Skin epidermis (tissue), 12 donors: ENCODE measurements at regions not wholly inside any gene's neighbourhood (a gene's known extent, or its start where the extent isn't known, plus 50 kb on each side); places are given as distances from the start of the nearest gene placed in this dataset.
A peak's percentile ranks its signal among the peaks of the same experiment; 100 is the strongest.

Experiments
- H3K27ac ChIP-seq, 21 experiments: fragments of 200-600 bp; sonication (generic) in 11 of 21; one replicate each; pipeline ENCODE4 v1.5.0; 2020; ENCODE audit warnings: mild to moderate bottlenecking in 3 of 21, inconsistent platforms in 2 of 21, moderate library complexity in 2 of 21
- H3K4me3 ChIP-seq, 7 experiments: fragments of 200-600 bp; sonication (generic) in 2 of 7; one replicate each; pipeline ENCODE4 v1.5.0; 2020; ENCODE audit warnings: inconsistent platforms in 2 of 7, mild to moderate bottlenecking in 2 of 7, moderate library complexity in 1 of 7

DNA sequence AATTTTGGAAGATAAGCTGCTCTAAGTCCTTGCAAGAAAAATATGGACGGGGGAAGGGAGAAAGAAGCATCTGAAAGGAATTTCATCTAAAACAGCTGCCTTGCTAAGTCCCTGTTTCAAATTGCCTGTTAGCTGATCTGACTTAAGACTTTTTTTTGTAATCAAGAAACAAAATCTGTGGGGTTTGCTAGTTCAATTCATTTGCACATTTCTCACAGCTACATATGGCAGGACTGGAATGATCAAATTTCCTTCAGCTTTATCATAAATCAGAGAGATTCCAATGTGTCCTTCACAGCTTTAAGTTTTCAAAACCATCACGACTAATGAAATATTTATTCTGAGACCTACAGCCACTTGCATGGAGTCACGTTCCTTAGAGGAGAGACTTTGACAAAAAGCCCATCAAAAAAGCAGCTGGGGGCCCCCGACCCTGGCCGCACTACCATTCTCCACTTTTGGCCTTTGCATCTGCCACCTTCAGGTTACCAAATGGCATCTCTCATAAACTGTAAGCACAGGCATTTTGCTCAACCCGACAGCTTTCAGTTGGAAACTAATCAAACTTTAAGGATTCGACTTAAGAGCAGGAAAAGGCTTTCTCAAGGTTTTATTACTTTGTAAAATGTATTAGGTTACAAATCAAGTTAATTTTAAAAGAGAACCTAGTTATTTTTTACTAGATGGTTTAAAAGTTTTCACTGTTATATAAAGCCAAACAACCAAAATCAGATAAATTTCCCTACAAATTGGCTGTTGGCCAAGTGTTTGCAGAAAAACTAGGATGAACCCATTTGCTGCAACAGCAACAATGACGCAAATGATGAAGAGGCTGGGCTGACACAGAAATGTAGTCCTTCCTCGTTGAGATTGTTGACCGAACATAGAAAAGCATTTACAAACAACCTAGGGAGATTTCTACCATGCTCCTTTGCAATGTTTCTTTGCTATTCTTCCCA, 100.4 kb upstream of the RND3 start:
- H3K27ac ChIP-seq, result peak overlapping the region in 4 of 21 experiments; percentile 5 to 73 (median 13)
- no peak overlapping the region for H3K4me3 ChIP-seq

DNA sequence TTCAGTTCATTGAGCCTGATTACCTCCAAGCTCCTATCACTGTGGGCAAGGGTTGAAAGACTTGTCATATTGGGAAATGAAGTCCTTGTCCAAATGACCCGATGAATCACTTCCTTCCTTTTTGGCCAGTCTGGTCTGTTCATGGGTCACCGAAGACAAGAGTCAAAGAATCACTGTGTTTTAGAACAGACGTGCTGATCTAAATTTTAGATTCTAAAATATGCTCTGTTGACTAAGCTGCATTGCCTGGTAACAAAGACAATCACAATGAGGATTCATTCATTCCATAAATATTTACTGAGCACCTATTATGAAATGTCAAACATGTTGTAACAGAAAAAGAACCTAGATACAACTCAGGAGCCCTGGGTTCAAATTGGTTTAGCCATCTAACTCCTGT, 99.4 kb upstream of the RND3 start:
- Histone ChIP-seq H3K4me3 (no peak overlapping the region), H3K27ac (peak overlapping the region in 2 of 21 experiments; percentile 5 to 73)

DNA sequence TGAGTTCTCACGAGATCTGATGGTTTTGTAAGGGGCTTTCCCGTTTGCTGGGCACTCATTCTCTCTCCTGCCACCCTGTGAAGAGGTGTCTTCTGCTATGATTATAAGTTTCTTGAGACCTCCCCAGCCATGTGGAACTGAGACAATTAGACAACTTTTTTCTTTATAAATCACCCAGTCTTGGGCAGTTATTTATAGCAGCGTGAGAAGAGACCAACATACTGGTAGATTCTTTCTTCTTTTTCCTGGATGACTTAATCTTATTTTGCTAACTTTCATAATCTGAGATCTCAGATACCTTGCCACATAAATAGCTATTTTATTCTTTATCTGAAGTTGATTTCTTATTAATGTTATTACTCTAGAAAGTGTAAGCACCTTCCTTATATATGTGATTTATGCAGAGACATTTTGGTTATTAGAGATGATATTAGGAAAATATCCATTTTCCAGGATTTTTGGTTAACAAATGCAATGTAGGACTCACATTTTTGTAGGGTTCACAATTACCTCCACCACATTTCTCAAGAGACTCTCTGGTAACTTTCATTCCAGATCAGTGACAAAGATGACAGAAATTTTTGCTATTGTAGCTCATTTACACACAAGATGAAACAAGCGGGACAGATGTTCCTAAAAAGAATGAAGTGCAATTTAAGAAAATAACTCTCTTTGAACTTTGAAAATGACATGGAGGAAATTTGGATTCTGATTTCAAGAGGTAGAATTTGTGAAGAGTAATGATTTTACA, 97.9 kb upstream of the RND3 start:
- no peak overlapping the region for H3K4me3 ChIP-seq
- no peak overlapping the region for H3K27ac ChIP-seq

DNA sequence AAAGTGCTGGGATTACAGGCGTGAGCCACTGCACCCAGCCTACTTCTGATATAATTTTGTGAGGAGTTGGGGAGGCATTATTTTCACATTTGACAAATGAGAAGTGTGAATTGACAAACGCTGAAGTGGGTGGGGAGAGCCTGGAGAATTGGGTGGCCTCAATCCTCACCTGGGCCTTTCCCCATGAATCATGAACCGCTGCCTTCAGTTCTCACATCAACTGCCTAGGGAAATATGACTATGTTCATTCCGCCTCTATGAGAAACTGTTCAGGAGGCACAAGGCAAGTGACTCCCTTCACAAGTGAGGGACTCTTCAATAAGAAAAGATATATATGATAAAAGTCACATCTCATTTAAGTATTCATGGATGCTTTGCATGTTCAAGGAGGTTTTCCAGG, 96.6 kb upstream of the RND3 start:
- no peak overlapping the region for H3K27ac ChIP-seq
- no peak overlapping the region for H3K4me3 ChIP-seq

DNA sequence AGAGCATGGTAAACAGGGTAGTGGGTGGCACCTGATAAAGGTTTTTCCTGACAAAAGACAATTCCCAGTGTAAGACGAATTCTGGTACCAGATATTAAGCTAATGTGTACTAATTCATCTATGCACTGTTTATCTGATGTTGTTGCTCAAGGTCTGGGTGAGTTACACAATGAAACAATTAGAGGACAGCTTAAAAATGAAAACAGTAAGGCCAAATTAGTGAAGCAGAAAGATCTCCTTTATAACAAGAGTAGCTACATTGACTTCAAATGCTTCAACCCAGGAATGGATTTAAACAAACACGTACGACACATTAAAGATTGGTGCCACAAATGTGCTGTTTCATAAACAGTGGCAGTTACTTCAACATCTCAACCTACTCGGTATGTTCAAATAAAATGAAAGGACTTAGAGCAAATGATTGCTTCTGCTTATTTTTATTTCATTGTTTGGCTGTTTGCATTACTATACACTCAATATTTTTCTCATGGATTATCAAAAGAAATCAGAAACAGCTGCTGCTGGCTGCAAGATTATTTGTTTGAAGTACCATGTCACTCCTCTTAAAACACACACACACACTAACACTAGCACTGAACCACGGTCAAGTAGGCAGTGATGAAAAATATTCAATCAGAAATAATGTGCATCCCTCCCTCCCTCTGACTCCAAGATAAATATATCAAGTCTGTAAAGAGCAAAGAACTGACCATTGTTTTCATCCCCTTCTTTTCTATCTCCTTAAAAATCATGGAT, 94.4 kb upstream of the RND3 start:
- no peak overlapping the region for H3K4me3 ChIP-seq
- peak overlapping the region in 1 of 21 experiments; percentile 36 for H3K27ac ChIP-seq

- H3K4me3 ChIP-seq, result no peak overlapping the region
These were observed 91.0 kb upstream of the RND3 start for GRCh38 chr2:150578481-150578880.

DNA sequence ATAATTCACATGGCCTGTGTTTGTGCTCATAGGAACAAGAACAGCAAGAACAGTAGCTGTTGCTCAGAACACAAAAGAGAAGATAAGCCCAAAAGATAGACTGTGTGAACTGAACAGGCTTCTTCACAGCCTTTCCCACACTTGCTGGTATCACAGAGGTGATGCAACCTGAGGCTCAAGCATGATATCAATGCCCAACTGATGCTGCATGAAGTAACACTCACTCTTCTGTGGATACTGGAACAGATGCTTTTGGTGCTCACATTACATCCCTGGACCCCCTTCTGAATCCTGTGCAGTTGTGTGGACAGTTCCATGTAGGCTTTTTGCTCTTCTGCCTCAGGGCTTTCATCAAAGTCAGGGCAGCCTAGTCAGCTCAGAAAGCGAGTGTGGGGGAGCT, 88.4 kb upstream of the RND3 start:
- Histone ChIP-seq H3K27ac (no peak overlapping the region), H3K4me3 (no peak overlapping the region)

More at GRCh38 chr2:150578481-150578880, 91.0 kb upstream of the RND3 start:
- H3K27ac ChIP-seq, result no peak overlapping the region

GRCh38 chr2:150572961-150573395, 85.5 kb upstream of the RND3 start:
- Histone ChIP-seq H3K4me3 (no peak overlapping the region), H3K27ac (peak overlapping the region in 1 of 21 experiments; percentile 20)

DNA sequence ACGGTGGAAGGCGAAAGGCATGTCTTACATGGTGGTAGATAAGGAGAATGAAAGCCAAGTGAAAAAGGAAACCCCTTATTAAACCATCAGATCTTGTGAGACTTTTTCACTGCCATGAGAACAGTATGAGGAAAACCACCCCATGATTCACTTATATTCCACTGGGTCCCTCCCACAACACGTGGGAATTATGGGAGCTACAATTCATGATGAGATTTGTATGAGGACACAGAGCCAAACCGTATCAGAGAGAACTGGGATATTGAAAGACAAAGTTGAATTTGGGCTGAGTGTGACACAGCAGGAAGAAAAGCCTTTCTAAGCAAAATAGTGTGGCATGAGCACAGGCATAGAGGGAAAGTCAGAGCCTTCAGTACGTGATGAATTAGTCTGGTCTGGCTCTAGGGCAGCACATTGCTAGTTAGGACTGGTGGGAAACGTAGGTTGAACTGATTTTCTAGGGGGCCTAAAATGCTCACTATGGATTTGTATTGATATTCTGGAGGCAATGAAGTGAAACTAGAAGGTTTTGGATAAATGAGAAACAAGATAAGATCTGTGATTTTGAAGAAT, 84.8 kb upstream of the RND3 start:
- H3K4me3 ChIP-seq, result no peak overlapping the region

GRCh38 chr2:150571121-150571520, 83.7 kb upstream of the RND3 start:
- H3K4me3 ChIP-seq, result no peak overlapping the region

More for the DNA sequence above, 84.8 kb upstream of the RND3 start:
- peak overlapping the region in 3 of 21 experiments; percentile 10 to 33 (median 20) for H3K27ac ChIP-seq

GRCh38 chr2:150570712-150571111, 83.2 kb upstream of the RND3 start:
- H3K4me3 ChIP-seq, result no peak overlapping the region

More at GRCh38 chr2:150571121-150571520, 83.7 kb upstream of the RND3 start:
- H3K27ac ChIP-seq, result peak overlapping the region in 1 of 21 experiments; percentile 4

GRCh38 chr2:150569761-150570160, 82.3 kb upstream of the RND3 start:
- peak overlapping the region in 1 of 21 experiments; percentile 53 for H3K27ac ChIP-seq

More at GRCh38 chr2:150570712-150571111, 83.2 kb upstream of the RND3 start:
- peak overlapping the region in 1 of 21 experiments; percentile 53 for H3K27ac ChIP-seq

GRCh38 chr2:150567771-150568301, 80.4 kb upstream of the RND3 start:
- Histone ChIP-seq H3K27ac (peak overlapping the region in 3 of 21 experiments; percentile 8 to 46 (median 12)), H3K4me3 (no peak overlapping the region)

More at GRCh38 chr2:150569761-150570160, 82.3 kb upstream of the RND3 start:
- no peak overlapping the region for H3K4me3 ChIP-seq

- H3K4me3 ChIP-seq, result no peak overlapping the region
- no peak overlapping the region for H3K27ac ChIP-seq
These were observed 78.8 kb upstream of the RND3 start for GRCh38 chr2:150566289-150566688.

GRCh38 chr2:150561076-150561475, 73.6 kb upstream of the RND3 start:
- Histone ChIP-seq H3K27ac (no peak overlapping the region), H3K4me3 (no peak overlapping the region)

DNA sequence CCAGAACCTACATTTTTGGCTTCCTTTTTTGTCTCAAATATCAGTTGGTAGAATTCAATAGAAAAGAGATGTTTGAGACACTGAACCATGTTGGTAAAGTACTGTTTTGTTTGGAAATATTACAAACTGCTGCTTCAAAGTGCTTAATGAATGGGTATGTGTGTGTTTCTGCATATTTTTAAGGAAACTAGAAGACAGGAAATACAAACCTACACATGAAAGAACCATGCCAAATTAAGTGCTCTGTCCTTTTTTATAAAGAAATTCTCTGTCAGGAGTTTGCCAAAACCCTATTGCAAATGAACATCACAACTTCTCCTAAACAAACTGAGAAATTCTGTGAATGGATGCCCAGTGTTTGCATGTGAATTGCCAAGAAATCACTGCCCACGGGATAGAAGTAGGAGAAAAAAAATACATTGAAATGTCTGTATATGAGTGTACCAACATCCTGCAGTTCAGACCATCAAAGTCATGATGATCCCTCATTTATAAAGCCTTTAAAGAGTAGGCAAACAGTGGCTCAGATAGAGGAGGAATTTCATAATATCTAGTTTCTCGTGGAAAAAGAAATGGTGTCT, 69.6 kb upstream of the RND3 start:
- no peak overlapping the region for H3K4me3 ChIP-seq
- no peak overlapping the region for H3K27ac ChIP-seq

DNA sequence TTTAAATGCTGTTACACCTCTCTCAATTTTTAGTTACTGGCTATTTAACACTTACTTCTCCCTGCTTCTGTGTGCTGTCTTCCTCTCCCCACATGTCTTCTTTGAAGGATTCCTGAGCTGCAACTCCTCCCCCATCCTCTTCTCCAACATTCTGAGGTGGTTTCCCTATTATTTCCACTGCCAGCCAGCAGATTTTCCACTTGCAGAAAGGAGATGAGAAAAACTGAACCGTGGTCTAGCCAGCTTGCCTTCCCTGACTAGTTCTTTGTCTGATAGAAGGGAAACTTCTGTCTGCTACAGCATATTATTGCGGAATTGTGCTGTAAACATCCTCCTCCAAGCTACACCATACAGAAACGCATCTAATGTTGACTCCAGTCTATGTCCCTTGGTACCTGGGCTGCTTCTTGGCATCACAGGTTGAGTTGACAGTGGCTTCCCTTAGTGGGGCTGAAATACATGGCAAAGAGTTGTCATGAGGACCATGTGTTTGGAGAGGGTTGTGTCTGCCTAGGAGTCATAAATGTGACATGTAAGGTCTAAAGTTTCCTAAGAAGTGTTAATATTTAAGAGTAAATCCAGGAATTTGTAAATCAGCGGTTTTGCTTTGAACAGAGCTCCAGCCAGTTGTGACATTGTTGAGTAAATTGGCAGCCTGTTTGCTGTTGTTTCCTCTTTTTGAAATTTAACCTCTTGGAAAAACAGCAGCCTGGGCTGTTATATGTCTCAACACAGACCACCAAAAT, 68.3 kb upstream of the RND3 start:
- Histone ChIP-seq H3K27ac (no peak overlapping the region), H3K4me3 (no peak overlapping the region)

GRCh38 chr2:150554046-150554445, 66.6 kb upstream of the RND3 start:
- Histone ChIP-seq H3K27ac (no peak overlapping the region), H3K4me3 (no peak overlapping the region)
